ENCODE measurements at regions not wholly inside any gene's neighbourhood (a gene's known extent, or its start where the extent isn't known, plus 50 kb on each side); places are given as distances from the start of the nearest gene placed in this dataset.
"Not testable (repeated sequence)": the region's sequence is repeated elsewhere in the genome, so short reads cannot be mapped to it uniquely, and the experiment has no call there.

- TF ChIP-seq CTCF (IDR thresholded peaks at IDR 0.05; ENCODE audit: low read length); EZH2 (optimal IDR thresholded peaks at IDR 0.05; ENCODE audit: low read depth, low read length); EZH2phosphoT487 (IDR thresholded peaks at IDR 0.05; ENCODE audit: low read length): not testable (repeated sequence)
Observed at GRCh38 chr6:15193451-15193850, 52.4 kb upstream of the JARID2 start.

All from MM.1S (cell line).